HEK293T (cell line): ENCODE measurements at regions not wholly inside any gene's neighbourhood (a gene's known extent, or its start where the extent isn't known, plus 50 kb on each side); places are given as distances from the start of the nearest gene placed in this dataset.

Experiments used
- ELF4 ChIP-seq: fragments of 450-650 bp; IDR thresholded peaks from 2 replicates; pipeline ENCODE4 v1.6.1; 2017; ENCODE audit warnings: antibody characterized with exemption
- FOXA1 ChIP-seq: fragments of 450-650 bp; IDR thresholded peaks from 2 replicates; pipeline ENCODE4 v1.6.1; 2016; ENCODE audit warnings: mild to moderate bottlenecking
- FOXK2 ChIP-seq: fragments of 450-650 bp; IDR thresholded peaks from 2 replicates; pipeline ENCODE4 v1.6.1; 2016; ENCODE audit warnings: mild to moderate bottlenecking
- FOXM1 ChIP-seq: fragments of 450-650 bp; IDR thresholded peaks from 2 replicates; pipeline ENCODE4 v1.6.1; 2017; ENCODE audit warnings: mild to moderate bottlenecking, borderline replicate concordance
- LEF1 ChIP-seq: fragments of 450-650 bp; IDR thresholded peaks from 2 replicates; pipeline ENCODE4 v1.6.1; 2017; ENCODE audit warnings: mild to moderate bottlenecking, borderline replicate concordance
- PKNOX1 ChIP-seq: fragments of 450-650 bp; IDR thresholded peaks from 2 replicates; pipeline ENCODE4 v1.6.1; 2016
- SUZ12 ChIP-seq: fragments of 450-650 bp; IDR thresholded peaks from 2 replicates; pipeline ENCODE4 v1.6.1; 2016; ENCODE audit warnings: mild to moderate bottlenecking
- TARDBP ChIP-seq: fragments of 450-650 bp; IDR thresholded peaks from 2 replicates; pipeline ENCODE4 v1.6.1; 2016
- ZNF384 ChIP-seq: fragments of 450-650 bp; IDR thresholded peaks from 2 replicates; pipeline ENCODE4 v1.6.1; 2016

GRCh38 chr12:93128332-93128707, 199.2 kb upstream of the EEA1 start:
- TF ChIP-seq FOXK2 (no peak), FOXM1 (no peak), LEF1 (no peak), PKNOX1 (no peak), TARDBP (no peak), FOXA1 (no peak), SUZ12 (no peak), ELF4 (no peak), ZNF384 (no peak)
